HG03521 (cell line): ENCODE measurements at regions not wholly inside any gene's neighbourhood (a gene's known extent, or its start where the extent isn't known, plus 50 kb on each side); places are given as distances from the start of the nearest gene placed in this dataset.

Experiments
- ATAC-seq: cut with Tn5 transposase; IDR thresholded peaks from one replicate; pipeline ENCODE4 v1.9.1; 2021; ENCODE audit warnings: mild to moderate bottlenecking, moderate library complexity; ENCODE audit not compliant: unreplicated experiment

DNA sequence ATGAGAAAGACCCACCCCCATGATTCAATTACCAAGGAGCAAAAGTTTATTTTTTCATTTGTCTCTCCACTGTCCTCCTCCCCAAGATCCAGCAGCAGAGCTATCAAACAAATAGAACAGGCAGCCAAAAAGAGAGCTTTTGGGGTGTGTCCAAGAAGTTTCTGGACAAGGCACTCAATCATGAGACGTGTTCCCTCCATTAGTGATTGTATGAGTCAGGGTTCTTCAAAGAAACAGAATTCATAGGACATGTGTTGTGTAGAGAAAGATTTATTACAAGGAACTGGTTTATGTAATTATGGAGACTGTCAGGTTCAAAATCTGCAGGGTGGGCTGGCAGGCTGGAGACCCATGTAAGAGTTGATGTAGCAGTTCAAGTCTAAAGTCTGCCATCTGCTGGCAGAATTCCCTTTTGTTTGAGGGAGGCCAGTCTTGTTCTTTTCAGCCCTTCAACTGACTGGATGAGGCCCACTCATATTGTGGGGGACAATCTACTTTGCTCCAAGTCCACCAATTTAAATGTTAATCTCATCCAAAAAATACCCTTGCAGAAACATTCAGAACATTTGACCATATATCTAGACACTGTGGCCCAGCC lies 248.1 kb upstream of the OPRM1 start:
- no peak for ATAC-seq

DNA sequence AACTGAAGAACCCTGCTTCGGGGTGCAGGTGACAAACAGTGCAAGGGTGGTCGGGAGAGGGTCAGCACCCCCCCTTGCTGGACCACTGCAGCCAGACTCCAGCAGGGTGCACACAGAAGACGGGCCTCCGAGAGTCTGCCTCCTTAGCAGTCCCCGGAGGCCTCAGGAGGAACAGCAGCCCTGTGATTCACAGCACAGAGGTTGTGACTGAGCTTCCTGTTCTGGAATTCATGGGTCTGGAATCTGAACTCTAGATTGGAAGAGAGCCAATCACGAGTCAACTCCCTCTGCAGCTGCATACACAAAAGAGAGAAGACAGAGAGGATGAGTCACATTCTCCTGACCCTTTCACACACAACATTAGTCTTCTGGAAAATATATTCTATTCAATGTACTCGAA lies 249.0 kb upstream of the OPRM1 start:
- ATAC-seq = no peak

DNA sequence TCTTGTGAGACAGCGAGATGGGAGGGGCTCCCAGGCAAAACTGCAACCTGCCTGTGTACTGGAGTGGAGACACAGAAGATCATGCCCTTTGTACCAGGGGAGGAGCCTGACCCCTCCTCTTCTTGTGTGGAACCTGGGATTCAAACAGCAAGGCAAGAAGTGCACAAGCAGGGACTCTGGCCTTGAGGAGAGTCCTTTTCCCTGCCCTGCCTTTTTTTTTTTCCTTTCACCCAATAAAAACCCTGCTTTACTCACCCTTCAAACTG lies 251.8 kb upstream of the OPRM1 start:
- ATAC-seq = no peak

DNA sequence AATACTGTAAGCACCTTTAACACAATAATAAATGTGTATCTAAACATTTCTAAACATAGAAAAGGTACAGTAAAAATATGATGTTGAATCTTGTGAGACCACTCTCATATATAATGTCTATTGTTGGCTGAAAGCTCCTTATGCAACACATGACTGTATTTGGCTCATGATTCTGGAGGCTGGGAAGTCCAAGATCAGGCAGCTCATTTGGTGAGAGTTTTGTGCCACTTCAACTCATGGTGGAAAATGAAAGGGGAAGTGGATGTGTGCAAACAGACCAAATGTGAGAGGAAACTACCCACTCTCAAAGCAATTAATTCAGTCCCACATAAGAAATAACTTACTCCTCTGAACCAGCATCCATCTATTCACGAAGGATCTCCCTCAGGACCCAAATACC lies 257.7 kb upstream of the OPRM1 start:
- ATAC-seq = no peak

DNA sequence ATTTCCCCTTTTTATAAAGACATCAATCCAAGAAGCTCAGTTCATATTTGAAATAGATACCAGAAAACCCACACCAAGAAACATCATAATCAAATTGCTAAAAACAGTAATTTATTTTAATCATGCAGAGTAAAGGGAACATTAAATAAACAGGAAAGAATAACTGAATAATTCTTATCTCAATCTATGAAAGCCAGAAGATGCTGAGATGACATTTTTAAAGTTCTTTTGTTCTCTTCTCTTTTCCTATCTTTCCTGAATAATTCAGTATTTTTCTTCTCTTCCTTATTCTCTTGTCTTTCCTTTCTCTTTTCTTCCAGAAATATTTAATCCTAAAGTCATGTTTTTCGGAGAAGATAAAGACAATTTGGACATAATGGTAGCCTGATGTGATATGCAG lies 259.0 kb upstream of the OPRM1 start:
- ATAC-seq = no peak

DNA sequence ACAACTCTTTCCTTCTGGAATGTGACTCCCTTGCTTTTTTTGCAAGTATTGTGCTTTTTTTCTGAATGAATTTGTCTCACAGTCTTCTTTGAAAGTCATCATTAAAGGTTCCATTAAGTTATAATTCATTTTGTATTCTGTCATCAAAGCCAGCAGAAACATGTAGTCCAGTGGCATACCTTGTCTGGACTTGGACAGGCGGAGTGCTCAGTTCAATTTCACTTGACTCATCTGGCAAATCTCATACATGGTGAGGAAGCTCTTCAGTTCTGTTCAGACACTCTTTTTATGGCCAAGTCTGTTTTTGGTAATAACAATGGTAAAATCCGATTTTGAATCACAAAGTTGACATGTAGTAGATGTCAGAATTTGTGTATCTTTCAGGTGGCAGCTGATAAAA lies 260.8 kb upstream of the OPRM1 start:
- ATAC-seq = no peak

DNA sequence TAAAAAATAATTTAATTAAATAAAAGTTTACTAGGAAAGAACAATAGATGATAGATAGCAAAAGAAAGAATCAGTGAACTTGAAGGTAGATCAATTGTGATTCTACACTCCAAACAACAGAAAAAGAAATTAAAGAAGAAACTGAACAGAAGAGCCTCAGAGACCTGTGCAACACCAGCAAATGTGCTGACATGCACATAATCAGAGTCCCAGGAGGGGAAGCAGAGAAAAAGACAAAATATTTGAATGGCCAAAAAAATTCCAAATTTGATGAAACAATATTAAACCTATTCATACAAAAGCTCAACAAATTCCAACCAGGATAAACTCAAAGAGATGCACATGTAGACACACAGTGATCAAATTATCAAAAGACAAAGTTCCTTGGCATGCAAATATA lies 267.5 kb upstream of the OPRM1 start:
- ATAC-seq = no peak

DNA sequence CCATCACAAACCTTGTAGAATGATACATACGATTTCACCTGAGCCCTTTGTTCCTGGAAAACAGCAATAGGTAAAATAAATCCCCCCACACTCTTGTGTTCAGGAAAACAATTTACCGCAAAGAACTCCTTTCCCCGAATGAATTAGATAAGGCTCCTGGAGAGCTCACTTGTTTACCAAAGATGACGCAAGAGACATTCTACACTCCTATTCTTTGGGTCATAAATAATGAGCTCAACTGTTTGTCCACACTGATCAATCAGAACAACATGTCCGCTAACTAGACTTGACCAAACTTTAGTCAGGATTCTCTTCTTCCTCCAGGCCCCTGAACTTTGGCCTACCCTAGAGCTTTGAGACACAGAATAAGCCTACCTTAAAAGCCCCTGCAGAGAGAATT lies 271.9 kb upstream of the OPRM1 start:
- no peak for ATAC-seq

DNA sequence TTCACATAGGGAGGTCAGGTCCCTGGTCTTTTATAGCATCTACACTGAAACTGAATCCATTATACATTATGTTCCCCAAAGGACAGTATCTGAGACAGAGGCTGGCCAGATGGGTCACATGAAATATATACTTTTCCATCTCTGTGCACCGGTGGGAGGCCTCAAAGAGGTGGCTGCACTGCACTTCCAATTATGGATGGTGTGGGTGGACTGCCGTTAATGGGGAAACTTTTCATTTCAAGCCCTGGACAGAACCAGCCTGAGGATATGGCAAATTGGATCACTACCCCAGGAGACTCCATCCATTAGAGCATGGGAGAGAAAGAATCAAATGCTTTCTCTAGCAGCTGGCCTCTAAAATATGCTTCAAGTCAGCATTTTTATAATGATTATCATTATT lies 280.5 kb upstream of the OPRM1 start:
- no peak for ATAC-seq

DNA sequence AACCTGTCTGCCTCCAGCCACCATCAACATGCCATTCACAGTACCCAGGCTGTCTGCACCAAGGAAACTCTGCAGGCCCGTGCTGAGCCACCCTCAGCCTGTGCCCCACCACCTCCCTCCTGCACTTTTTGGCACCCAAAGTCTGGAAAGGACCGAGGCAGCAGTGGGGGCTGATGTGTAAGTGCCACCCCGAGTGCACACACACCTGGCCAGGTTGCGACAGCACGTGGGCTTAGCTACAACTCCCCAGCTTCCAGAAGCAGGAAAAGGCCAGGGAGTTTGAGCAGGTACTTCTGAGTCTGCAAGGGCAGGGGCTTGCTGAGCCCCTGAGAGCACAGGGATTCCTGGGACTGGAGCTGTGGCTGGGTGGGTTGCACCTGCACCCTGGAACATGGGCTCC lies 303.3 kb upstream of the OPRM1 start:
- ATAC-seq = no peak

DNA sequence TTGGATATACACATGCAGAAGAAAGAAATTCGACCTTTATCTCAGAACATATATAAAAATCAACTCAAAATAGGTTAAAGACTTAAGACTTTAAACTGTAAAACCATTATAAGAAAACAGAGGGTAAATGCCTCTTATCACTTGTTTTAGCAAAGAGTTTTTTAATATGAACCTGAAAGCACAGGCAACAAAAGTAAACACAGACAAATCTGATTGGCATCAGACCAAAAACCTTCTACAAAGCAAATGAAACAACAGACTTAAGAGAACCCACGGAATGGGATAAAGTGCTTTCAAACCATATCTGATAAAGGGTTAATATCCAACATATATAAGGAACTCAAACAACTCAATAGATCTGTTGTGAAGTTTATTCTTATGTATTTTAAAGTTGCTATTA lies 309.9 kb upstream of the OPRM1 start:
- ATAC-seq = no peak

DNA sequence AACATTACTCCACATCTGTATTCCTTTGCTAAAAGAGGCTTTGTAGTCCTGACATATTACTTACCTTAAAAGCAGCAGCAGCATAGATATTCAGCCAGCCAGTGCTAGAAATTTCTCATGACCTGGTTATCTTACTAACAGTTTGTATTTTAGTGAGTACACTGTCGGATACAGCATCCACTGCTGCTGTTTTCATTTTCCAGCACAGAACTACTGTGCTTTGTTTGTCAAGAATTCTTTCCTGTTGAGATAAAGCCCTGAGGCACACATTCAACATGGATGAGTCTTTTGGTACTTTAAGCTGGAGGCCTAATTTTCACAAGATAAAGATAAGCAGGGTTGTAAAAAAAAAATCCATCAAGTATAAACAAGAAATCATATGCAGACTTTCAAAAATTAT lies 311.2 kb upstream of the OPRM1 start:
- ATAC-seq = no peak

DNA sequence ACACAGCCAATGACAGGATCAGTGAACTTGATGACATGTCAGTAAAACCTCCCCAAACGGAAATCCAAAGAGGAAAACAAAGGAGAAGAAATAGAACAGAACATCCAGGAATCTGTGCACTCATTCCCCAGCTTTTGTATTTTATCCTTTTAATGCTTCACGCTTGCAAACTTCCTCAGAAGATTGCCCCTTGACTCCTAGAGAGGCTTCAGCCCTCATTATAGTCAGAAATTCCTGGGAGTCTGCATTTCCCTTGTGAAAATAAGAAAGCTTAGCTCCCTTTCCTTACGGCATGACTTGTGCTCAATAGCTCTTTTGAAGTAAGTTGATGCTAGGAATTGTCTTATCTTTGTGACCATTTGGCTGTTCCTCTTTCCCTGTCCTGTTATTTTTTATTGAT lies 313.6 kb upstream of the OPRM1 start:
- no peak for ATAC-seq

DNA sequence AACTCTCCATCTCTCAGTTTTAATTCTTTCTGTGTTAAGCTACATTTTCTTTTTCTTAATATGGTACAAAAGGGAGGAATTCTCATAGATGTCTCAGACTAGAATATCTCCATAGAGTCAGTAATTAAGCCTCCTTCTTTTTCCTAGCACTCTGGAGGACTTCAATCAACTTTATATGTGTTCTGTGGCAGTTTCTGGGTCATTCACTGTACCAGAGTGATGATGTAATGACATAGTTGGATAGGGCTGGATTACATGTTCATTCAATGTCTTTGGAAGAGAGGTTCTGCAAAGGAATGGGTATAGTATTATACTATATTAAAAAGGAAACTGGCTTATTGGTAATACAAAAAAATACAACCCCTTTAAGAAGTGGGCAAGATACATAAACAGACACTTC lies 318.3 kb upstream of the OPRM1 start:
- no peak for ATAC-seq

DNA sequence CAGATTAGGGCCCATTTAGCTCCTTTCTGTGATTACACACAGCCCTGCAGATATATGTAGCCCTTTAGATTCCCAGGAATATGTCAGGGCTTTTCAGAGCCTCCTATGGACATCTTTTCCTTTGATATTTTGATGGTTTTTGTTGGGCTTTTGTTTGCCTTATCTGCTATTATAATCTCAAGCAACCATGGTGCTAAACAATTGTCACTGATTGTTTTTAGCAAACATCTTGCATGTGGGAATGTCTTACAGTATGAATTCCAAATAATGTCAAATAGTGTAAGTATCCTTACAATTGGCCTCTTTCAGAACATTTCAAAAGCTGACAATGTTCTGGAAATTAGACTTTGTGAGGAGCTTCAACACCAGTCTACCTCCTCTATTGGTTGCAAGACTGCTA lies 333.6 kb upstream of the OPRM1 start:
- ATAC-seq = no peak

DNA sequence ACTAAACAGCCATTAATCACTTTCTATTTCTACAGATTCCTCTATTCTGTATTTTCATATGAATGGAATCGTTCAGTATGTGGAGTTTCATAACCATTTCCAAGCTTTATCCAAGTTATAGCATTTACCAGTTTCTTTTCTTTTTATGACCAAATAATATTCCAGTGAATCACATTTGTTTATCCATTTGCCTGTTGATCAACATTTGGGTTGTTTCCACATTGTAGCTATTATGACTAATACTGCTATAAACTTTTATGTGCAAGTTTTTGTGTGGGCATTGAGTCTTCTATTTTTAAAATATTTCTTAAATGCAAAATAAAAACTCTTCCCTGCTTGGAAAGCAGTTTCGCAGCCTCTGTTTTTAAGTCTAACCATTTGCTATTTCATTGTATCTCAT lies 336.4 kb upstream of the OPRM1 start:
- no peak for ATAC-seq

DNA sequence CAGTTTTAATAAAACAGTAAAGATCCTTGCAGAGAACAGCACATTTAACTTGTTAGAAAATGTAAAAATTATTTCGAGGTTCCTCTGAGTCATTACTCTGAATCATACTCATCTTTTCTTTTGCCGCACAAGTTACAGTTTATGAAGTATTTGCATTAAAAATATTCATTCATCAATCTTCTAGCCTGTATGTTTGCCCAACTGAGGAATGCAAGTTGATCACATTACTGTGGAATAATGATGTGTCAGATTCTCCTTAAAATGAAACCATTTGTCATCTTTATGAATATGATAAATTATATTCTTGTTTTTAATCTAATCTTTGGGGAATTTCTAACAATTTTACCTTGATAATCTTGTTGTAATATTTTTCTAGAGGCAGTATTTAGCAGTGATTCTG lies 340.4 kb upstream of the OPRM1 start:
- ATAC-seq = no peak

DNA sequence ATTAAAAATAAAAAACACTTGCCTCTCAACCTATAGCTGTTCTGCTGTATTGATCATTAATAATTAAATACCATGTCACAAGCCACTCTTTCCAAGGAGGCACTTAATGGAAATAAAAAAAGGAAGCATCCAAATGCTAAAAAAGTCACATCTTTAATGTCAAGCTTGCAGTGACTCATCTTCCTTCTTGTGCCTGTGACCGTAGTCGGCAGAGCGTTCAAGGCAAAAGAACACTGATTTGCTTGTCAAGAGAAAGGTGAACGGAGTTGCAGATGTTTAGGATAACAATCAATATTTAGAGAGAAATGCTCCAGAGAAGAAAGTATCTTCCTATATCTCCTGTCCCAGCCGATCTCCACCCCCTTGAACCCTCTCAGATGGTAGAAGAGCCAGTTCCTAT lies 341.0 kb upstream of the OPRM1 start:
- no peak for ATAC-seq

DNA sequence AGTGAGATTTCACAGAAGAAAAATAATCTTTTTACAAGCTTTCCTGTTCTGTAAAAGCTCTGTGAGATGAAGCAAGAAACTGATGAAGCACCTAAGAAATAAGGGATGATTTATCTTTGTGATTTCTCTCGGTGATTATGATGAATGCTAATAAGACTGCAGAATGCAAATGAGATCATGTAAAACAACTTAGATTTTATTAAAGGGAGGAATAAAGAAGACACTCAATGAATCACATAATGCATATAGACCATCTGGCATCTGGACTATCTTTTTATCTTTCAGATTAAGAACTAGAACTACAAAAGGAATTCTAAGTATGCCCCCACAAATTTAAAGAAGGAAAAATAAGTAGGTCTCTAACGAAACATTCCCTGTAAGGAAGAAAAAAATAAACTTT lies 361.5 kb upstream of the OPRM1 start:
- ATAC-seq = no peak

DNA sequence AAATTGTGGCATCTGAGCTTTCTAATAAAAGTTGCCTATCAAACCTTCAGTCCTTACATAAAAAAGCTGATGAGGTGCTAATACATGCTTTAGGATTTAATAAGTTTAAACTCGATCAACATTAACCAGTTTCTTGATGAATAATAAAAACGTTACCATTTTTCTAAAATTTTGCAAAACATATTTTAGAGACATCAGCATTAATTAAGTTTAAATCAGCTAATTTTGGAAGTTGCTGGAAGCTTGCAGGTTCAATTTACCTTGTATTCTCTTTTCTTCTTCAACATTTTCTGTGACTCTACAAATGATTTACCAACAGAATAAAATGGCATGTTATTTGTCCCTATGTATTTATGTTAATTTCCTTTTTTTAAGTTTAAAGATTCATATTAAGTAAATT lies 365.3 kb upstream of the OPRM1 start:
- ATAC-seq = no peak

DNA sequence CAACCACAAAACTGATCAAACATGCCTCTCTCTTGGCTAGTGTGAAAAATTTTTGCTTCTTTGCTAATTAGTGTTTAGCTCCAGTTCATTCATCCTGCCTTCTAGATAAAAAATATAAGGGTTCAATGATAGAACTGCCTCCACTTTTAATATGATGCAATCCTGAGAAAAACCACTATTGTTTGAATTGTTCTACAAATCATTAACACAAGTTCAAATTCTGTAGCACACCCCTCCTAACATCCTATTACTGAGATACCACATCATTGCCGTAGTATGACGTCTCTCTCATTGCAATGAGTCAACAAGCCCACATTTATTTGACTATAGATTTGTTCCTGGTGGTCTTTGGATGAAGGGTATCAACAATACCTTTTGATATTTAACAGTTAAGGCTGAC lies 365.8 kb upstream of the OPRM1 start:
- ATAC-seq = no peak

DNA sequence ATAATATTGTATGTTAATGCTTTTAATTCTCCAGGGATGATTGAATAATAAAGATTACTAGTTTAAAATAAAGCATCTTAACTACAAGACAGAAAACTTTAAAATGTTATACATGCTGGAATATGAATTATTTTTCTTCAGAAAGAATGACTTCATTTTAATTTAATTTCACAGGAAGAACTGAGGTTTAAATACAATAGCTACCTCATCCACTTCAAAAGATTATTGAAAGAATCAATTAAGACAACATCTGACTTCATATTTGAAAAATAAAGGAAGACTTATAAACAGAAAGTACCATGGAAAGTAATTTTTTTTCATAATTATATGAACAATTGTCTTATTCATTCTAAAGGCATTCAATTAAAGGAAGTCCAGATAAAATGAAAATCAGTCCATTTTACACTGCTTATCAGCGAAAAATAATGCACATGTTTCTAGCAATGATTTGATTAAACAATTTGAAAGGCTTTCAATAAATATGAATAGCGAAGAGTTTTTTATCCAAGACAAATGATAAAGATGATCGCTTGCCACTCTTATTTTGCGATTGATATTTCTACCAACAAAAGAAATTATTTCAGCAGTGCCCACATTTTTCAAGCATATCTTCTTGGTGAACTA lies 368.5 kb upstream of the OPRM1 start:
- no peak for ATAC-seq

DNA sequence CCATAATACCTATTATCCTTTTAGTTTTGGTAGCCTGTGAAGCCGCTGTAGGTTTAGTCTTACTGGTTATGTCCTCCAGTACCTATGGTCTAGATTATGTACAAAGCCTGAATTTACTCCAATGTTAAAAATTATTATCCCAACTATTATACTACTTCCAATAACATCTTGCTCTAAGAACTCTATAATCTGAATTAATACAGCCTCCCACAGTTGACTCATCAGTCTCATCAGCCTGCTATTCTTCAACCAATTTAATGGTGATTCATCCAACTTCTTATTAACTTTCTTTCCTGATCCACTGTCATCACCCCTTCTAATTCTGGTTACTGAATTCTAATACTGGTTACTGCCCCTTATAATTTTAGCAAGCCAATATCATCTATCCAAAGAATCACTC lies 370.3 kb upstream of the OPRM1 start:
- ATAC-seq = no peak

DNA sequence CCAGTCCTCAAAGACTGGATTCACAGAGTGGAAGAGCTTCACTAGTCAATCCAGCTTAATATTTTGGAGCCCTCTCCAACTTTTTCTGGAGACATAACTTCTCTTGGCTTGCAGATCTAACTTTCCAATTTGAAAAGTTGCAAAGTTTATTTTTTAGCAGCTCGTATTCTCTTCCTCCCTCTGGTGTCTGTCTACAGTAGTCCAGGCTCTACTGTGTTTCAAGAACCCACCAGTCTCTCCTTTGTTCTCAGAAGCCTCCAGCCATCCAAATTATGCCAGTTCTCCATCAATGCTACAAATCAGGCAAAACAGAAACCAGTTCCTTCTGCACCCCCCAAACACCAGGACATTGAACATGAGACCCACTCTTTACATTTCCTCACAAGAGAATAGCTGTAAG lies 376.1 kb upstream of the OPRM1 start:
- no peak for ATAC-seq
